Hindlimb muscle (tissue), 1 donor: ENCODE measurements at regions not wholly inside any gene's neighbourhood (a gene's known extent, or its start where the extent isn't known, plus 50 kb on each side); places are given as distances from the start of the nearest gene placed in this dataset.

Experiments used
- DNase-seq: peaks from one replicate; pipeline ENCODE4 v3.0.0-alpha.2; 2013

DNA sequence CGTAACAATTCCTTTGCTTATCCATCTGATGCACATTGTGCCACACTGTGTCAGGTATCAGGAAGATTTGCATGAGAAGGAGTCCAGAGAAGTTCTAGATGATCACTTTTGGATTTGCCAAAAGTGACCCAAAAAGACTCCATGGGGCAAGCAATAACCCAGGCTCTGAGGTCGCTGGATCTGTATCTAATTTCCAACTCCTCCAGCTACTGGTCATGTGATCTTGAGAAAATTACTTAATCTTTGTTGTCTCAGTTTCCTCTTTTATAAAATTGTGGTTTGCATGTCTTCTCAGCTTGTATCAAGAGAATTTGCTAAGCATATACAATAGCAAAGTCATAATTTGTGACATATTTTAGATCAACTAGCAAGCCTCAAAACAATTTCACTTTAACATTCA, 61.3 kb upstream of the ITGA4 start:
- no peak for DNase-seq

DNA sequence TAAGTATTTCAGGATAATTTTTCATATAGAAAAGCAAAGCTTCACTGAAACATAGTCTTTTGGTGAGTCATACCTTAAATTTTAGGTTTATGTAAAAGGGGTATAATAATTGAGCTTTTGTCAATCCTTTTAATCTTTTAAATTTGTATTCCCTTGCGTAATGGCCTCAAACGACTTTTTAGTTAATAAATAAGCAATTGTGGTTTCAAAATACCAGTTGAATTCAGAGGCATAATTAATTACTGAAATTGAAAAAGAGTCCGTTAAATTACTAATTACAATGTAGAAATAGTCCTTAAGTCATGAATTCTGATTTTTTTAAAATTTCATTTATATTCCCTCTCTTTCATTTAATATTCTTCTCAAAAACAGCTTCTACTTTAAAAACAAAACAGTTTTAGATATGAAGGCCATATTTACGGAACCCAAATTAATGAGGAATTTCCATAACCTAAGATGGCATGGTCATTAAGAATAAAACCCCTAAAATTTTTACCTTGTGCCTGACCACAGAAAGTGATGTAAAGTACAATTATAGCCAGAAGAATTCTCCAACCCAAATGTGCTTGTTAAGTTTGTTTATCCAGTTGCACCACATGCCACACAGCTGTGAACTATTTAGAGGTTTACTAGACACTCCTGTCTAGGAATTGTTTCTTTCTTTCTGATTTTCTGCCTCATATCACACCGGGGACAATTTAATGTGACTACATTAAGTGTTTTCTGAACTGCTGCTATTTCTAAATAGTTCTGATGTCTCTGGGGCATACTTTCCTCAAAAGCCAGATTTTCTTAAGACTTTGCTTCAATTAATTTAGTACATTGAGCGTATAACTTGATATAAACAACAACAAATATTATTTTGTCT, 60.7 kb upstream of the ITGA4 start:
- DNase-seq: no peak

DNA sequence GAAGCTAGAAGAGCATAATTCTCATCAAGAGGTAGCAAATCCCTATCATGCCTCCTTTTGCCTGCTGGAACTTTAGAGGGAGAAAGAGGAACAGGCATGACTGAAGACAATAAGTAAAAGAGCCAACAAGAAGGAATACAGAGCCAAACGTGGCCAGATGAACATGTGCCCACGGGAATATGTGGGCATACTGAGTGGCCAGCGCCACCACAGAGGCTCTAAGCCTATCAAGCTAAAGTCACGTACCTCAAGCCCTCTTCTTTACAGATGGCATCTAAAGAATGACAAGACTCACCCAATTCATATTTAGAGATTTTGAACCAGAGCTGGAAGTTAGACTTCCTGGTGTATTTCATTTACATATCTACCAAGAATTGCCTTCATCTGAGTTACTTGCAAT, 59.9 kb upstream of the ITGA4 start:
- DNase-seq: no peak

DNA sequence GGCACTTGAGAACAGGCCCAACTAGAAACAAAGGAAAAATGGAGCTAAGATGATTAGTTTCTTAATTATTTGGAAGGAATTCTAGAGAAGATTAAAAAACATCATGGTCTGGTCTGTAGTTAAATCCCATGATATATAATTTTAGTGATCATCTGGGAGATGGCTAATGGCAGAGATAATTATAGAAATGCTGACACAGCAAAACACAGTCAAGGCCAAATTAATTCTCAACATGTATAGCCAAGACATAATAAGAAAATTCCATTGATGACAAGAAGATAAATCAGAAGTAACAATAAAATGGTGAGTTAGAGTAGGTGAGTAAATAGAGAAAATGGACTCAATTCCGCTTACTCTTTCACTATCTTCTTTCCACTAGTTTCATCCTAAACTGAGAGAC, 59.2 kb upstream of the ITGA4 start:
- DNase-seq: no peak

DNA sequence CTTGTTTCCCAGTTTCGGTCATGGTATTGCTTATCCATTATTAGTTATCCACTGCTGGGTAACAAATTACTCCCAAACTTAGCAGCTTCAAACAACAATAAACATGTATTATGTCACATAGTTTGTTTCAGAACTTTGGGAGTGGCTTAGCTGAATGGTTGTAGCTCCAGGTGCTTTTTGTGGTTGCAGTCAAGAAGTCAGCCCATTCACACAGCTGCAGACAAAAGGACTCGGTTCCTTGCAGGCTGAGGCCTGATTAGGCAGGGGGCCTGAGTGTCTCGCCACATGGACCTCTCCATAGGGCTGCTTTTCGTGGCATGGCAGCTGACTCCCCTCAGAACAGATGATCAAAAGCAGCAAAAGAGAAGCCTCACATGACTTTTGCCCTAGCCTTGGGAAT, 58.2 kb upstream of the ITGA4 start:
- no peak for DNase-seq

DNA sequence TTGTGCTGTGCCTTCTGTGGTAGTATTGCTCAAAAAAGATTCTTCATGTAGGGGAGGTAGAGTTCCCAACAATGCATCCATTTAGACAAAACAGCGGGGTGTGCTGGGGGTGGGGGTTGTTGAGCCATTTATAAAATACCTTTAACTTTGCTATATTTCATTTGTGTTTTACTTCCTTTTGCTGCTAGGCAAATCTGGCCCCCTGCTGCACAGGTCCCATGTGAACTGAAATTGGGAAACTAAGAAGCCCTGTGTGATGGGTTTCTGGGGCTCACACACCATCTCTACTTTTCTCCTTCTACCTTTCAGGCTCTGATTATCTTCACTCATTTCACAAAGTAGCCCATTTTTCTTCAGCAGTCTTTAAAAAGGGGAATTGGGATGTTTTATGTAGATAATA, 52.7 kb upstream of the ITGA4 start:
- DNase-seq: no peak

DNA sequence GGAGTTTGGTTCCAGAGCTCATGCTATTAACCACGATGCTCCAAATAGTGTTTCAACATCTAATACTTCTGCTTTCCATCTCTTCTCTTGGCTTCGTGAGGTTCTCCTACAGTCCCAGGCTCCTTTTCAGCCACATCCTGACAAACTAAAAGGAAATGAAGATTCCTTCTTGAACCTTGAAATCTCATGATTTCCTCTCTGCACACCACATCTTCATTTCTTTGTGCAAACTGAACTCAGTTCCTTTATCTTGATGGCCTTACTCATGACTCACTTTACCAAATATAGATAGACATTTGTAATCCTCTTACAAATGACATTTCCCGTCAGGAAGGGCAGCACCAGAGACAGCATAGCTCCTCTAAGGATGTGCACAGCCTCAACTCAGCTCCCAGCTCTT, 50.0 kb upstream of the ITGA4 start:
- DNase-seq: no peak
